Thyroid gland (tissue), 4 donors: ENCODE measurements at regions not wholly inside any gene's neighbourhood (a gene's known extent, or its start where the extent isn't known, plus 50 kb on each side); places are given as distances from the start of the nearest gene placed in this dataset.

Experiments
- POLR2A ChIP-seq, 2 donors: fragments of 450-650 bp; IDR thresholded peaks; one replicate each; pipeline ENCODE4 v1.6.1; 2017; ENCODE audit warnings: antibody characterized with exemption in 2 of 2, mild to moderate bottlenecking in 2 of 2, moderate library complexity in 1 of 2
- TF ChIP-seq, protein P1 (sequence below), 6 experiments: fragments of 200-600 bp in 3 of 6; fragments of 450-650 bp in 3 of 6; sonication (generic) in 3 of 6; IDR thresholded peaks; one replicate each; pipeline ENCODE4 v1.5.1; 2016 to 2019; ENCODE audit warnings: antibody characterized with exemption in 6 of 6, mild to moderate bottlenecking in 2 of 6, inconsistent platforms in 1 of 6, moderate library complexity in 1 of 6

DNA sequence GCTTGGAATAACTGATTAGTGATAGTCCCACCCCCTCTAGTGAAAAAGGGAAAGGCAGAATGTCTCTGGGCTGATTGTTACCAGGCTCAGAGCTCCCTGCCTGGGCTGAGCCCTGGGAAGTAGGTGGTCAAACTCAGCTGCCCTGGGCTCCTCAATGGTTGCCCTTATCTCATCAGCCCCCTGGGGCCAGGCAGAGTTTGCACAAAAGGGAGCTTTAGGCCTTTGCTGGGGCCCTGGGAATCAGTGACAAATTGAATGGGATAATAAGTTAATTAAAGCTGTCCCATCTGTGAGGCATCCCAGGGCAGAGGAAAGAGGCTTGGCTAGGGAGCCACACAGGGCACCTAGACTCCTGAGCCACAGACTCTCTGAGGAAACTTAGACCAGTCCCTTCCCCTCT is 89.0 kb downstream of the EFNB1 start:
- no peak for TF ChIP-seq POLR2A (IDR thresholded peaks at IDR 0.05)
- TF ChIP-seq, protein P1, sequence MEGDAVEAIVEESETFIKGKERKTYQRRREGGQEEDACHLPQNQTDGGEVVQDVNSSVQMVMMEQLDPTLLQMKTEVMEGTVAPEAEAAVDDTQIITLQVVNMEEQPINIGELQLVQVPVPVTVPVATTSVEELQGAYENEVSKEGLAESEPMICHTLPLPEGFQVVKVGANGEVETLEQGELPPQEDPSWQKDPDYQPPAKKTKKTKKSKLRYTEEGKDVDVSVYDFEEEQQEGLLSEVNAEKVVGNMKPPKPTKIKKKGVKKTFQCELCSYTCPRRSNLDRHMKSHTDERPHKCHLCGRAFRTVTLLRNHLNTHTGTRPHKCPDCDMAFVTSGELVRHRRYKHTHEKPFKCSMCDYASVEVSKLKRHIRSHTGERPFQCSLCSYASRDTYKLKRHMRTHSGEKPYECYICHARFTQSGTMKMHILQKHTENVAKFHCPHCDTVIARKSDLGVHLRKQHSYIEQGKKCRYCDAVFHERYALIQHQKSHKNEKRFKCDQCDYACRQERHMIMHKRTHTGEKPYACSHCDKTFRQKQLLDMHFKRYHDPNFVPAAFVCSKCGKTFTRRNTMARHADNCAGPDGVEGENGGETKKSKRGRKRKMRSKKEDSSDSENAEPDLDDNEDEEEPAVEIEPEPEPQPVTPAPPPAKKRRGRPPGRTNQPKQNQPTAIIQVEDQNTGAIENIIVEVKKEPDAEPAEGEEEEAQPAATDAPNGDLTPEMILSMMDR (IDR thresholded peaks at IDR 0.05): no peak
